SK-N-SH treated with all-trans-retinoic acid at 6 μM for 48 hours (cell line): ENCODE measurements at regions not wholly inside any gene's neighbourhood (a gene's known extent, or its start where the extent isn't known, plus 50 kb on each side); places are given as distances from the start of the nearest gene placed in this dataset.

Experiments
- ATAC-seq: fragments of 200-7000 bp; cut with Tn5 transposase; 3 replicates; pipeline ENCODE4 v1.9.1; 2020; ENCODE audit warnings: mild to moderate bottlenecking, moderate library complexity
- ARNTL ChIP-seq: fragments of 450-650 bp; formaldehyde crosslinking; IDR thresholded peaks from 2 replicates; pipeline ENCODE4 v1.5.0; 2020; ENCODE audit warnings: low read depth, mild to moderate bottlenecking, moderate library complexity, borderline replicate concordance
- BACH2 ChIP-seq: fragments of 250-450 bp; sonication (Bioruptor Pico); IDR thresholded peaks from 2 replicates; pipeline ENCODE4 v1.9.0; 2021; ENCODE audit warnings: mild to moderate bottlenecking, borderline replicate concordance
- CSDC2 ChIP-seq: fragments of 250-450 bp; sonication (Bioruptor Pico); IDR thresholded peaks from 2 replicates; pipeline ENCODE4 v1.5.0; 2020; ENCODE audit warnings: mild to moderate bottlenecking, moderate library complexity
- CSRNP3 ChIP-seq: fragments of 250-450 bp; sonication (Bioruptor Pico); IDR thresholded peaks from 2 replicates; pipeline ENCODE4 v1.5.1; 2021; ENCODE audit warnings: mild to moderate bottlenecking, moderate library complexity
- ESRRG ChIP-seq: fragments of 250-450 bp; sonication (Bioruptor Pico); IDR thresholded peaks from 2 replicates; pipeline ENCODE4 v1.6.1; 2021; ENCODE audit warnings: mild to moderate bottlenecking
- GLIS3 ChIP-seq: fragments of 250-450 bp; sonication (Bioruptor Pico); IDR thresholded peaks from 2 replicates; pipeline ENCODE4 v1.5.0; 2020; ENCODE audit warnings: mild to moderate bottlenecking, moderate library complexity
- ISL1 ChIP-seq: fragments of 250-450 bp; sonication (Bioruptor Pico); IDR thresholded peaks from 2 replicates; pipeline ENCODE4 v2.1.2; 2022; ENCODE audit warnings: mild to moderate bottlenecking, moderate library complexity
- OSR1 ChIP-seq: fragments of 250-450 bp; sonication (Bioruptor Pico); IDR thresholded peaks from 2 replicates; pipeline ENCODE4 v1.8.0; 2022; ENCODE audit warnings: moderate library complexity, mild to moderate bottlenecking, inconsistent platforms
- PATZ1 ChIP-seq: fragments of 250-450 bp; sonication (Bioruptor Pico); IDR thresholded peaks from 2 replicates; pipeline ENCODE4 v1.8.0; 2020; ENCODE audit warnings: mild to moderate bottlenecking, moderate library complexity, borderline replicate concordance
- PPARA ChIP-seq: fragments of 250-450 bp; sonication (Bioruptor Pico); IDR thresholded peaks from 2 replicates; pipeline ENCODE4 v1.5.0; 2020; ENCODE audit warnings: mild to moderate bottlenecking, borderline replicate concordance
- RARB ChIP-seq: fragments of 250-450 bp; sonication (Bioruptor Pico); IDR thresholded peaks from 2 replicates; pipeline ENCODE4 v1.8.0; 2021; ENCODE audit warnings: mild to moderate bottlenecking, moderate library complexity
- SNAI2 ChIP-seq: fragments of 250-450 bp; sonication (Bioruptor Pico); IDR thresholded peaks from 2 replicates; pipeline ENCODE4 v1.5.0; 2020; ENCODE audit warnings: mild to moderate bottlenecking, moderate library complexity
- TCF4 ChIP-seq: fragments of 250-450 bp; sonication (Bioruptor Pico); IDR thresholded peaks from 2 replicates; pipeline ENCODE4 v1.8.0; 2021; ENCODE audit warnings: mild to moderate bottlenecking, moderate library complexity, borderline replicate concordance
- TOX ChIP-seq: fragments of 250-450 bp; sonication (Bioruptor Pico); IDR thresholded peaks from 2 replicates; pipeline ENCODE4 v1.8.0; 2021; ENCODE audit warnings: mild to moderate bottlenecking, moderate library complexity, borderline replicate concordance
- ZC3H10 ChIP-seq: fragments of 250-450 bp; sonication (Bioruptor Pico); IDR thresholded peaks from 2 replicates; pipeline ENCODE4 v1.5.1; 2021; ENCODE audit warnings: mild to moderate bottlenecking, moderate library complexity
- ZFP3 ChIP-seq: fragments of 250-450 bp; sonication (Bioruptor Pico); IDR thresholded peaks from 2 replicates; pipeline ENCODE4 v1.5.0; 2020; ENCODE audit warnings: mild to moderate bottlenecking, moderate library complexity
- ZFP30 ChIP-seq: fragments of 450-650 bp; formaldehyde crosslinking; IDR thresholded peaks from 2 replicates; pipeline ENCODE4 v1.5.0; 2022; ENCODE audit warnings: mild to moderate bottlenecking, moderate library complexity
- ZNF565 ChIP-seq: fragments of 450-650 bp; formaldehyde crosslinking; conservative IDR thresholded peaks from 2 replicates; pipeline ENCODE4 v1.5.0; 2020; ENCODE audit warnings: low read depth, mild to moderate bottlenecking, moderate library complexity
- ZNF70 ChIP-seq: fragments of 450-650 bp; formaldehyde crosslinking; IDR thresholded peaks from 2 replicates; pipeline ENCODE4 v1.5.0; 2020; ENCODE audit warnings: mild to moderate bottlenecking, moderate library complexity
- ZNF8 ChIP-seq: fragments of 450-650 bp; formaldehyde crosslinking; IDR thresholded peaks from 2 replicates; pipeline ENCODE4 v1.5.0; 2020; ENCODE audit warnings: mild to moderate bottlenecking, moderate library complexity
- TF ChIP-seq, protein P1 (sequence below): fragments of 250-450 bp; sonication (Bioruptor Pico); IDR thresholded peaks from 2 replicates; pipeline ENCODE4 v1.8.0; 2021; ENCODE audit warnings: low read depth, mild to moderate bottlenecking, moderate library complexity, borderline replicate concordance

DNA sequence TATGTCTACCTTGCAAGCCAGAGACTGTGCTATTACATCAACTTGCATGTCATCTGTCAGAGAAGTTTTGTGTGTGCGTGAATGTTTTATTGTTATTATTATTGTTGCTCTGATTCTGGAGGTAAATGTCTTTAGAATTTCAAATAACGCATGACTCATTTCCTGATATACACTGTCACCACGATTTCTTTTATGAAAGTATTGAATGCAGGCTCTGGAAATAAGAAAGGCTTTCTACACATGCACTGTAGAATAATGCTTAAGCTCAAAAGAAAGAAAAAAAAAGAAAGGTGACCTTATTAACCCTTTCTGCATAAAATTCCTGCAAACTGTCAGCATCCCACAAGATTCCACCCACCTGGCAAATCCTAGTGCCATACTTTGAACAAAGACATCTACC is 632.9 kb downstream of the ZNF674 start:
- no peak for ATAC-seq
- TF ChIP-seq CSRNP3 = no peak
- no peak for TF ChIP-seq ZNF565 (CRISPR knock-in tag)
- no peak for TF ChIP-seq ZNF70 (CRISPR knock-in tag)
- no peak for TF ChIP-seq ZFP3 (CRISPR knock-in tag)
- no peak for TF ChIP-seq CSDC2 (CRISPR knock-in tag)
- no peak for TF ChIP-seq TOX (CRISPR knock-in tag)
- no peak for TF ChIP-seq TCF4 (CRISPR knock-in tag)
- no peak for TF ChIP-seq ARNTL (CRISPR knock-in tag)
- TF ChIP-seq BACH2 (CRISPR knock-in tag) = no peak
- no peak for TF ChIP-seq PATZ1 (CRISPR knock-in tag)
- no peak for TF ChIP-seq ZFP30 (CRISPR knock-in tag)
- TF ChIP-seq PPARA (CRISPR knock-in tag) = no peak
- TF ChIP-seq ZNF8 (CRISPR knock-in tag) = no peak
- no peak for TF ChIP-seq ISL1
- TF ChIP-seq, protein P1, sequence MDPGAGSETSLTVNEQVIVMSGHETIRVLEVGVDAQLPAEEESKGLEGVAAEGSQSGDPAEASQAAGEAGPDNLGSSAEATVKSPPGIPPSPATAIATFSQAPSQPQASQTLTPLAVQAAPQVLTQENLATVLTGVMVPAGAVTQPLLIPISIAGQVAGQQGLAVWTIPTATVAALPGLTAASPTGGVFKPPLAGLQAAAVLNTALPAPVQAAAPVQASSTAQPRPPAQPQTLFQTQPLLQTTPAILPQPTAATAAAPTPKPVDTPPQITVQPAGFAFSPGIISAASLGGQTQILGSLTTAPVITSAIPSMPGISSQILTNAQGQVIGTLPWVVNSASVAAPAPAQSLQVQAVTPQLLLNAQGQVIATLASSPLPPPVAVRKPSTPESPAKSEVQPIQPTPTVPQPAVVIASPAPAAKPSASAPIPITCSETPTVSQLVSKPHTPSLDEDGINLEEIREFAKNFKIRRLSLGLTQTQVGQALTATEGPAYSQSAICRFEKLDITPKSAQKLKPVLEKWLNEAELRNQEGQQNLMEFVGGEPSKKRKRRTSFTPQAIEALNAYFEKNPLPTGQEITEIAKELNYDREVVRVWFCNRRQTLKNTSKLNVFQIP (CRISPR knock-in tag) = no peak
- TF ChIP-seq RARB (CRISPR knock-in tag) = no peak
- TF ChIP-seq ZC3H10 = no peak
- no peak for TF ChIP-seq ESRRG (CRISPR knock-in tag)
- TF ChIP-seq OSR1 (CRISPR knock-in tag) = no peak

- TF ChIP-seq CSRNP3 (no peak), GLIS3 (CRISPR knock-in tag) (no peak)
- TF ChIP-seq, protein P1 (CRISPR knock-in tag) = no peak
- ATAC-seq = no peak
These were observed 637.4 kb downstream of the ZNF674 start for GRCh38 chrX:45907786-45908185.

GRCh38 chrX:45903781-45904201 is 641.4 kb downstream of the ZNF674 start:
- TF ChIP-seq SNAI2 (CRISPR knock-in tag) (no peak), ZFP30 (CRISPR knock-in tag) (no peak), ZNF8 (CRISPR knock-in tag) (no peak), ESRRG (CRISPR knock-in tag) (no peak), ZNF565 (CRISPR knock-in tag) (no peak), ZNF70 (CRISPR knock-in tag) (no peak), ISL1 (no peak), OSR1 (CRISPR knock-in tag) (no peak)
- ATAC-seq = peak; percentile 51
